Vagina (tissue), 2 donors: ENCODE measurements at regions not wholly inside any gene's neighbourhood (a gene's known extent, or its start where the extent isn't known, plus 50 kb on each side); places are given as distances from the start of the nearest gene placed in this dataset.

ENCODE experiments used
- CTCF ChIP-seq, 3 experiments: fragments of 450-650 bp in 2 of 3; fragments of 200-600 bp in 1 of 3; sonication (generic) in 1 of 3; IDR thresholded peaks; one replicate each; pipeline ENCODE4 v1.5.1; 2017 to 2019; ENCODE audit warnings: antibody characterized with exemption in 3 of 3, mild to moderate bottlenecking in 2 of 3, moderate library complexity in 2 of 3
- POLR2A ChIP-seq, 2 donors: fragments of 450-650 bp; IDR thresholded peaks; one replicate each; pipeline ENCODE4 v1.6.1; 2017; ENCODE audit warnings: antibody characterized with exemption in 2 of 2, mild to moderate bottlenecking in 2 of 2, moderate library complexity in 2 of 2

GRCh38 chr17:13874134-13874533, 195.2 kb upstream of the COX10 start:
- TF ChIP-seq CTCF (IDR thresholded peaks at IDR 0.05): no peak
- no peak for TF ChIP-seq POLR2A (IDR thresholded peaks at IDR 0.05)
